ENCODE measurements at regions not wholly inside any gene's neighbourhood (a gene's known extent, or its start where the extent isn't known, plus 50 kb on each side); places are given as distances from the start of the nearest gene placed in this dataset.

- no peaks in the 10 kb centered on the region for H3K79me2 ChIP-seq (replicated peaks; ENCODE audit: insufficient read depth)
- H4K20me1 ChIP-seq (replicated peaks; ENCODE audit: insufficient read depth) = no peaks in the 10 kb centered on the region
- ATAC-seq (no peak), DNase-seq (ENCODE audit: low spot score) (no peak)
- H3K27me3 Mint-ChIP-seq (ENCODE audit: insufficient read depth, low read depth, poor library complexity) = peaks cover 3% of the 10 kb centered on the region
- 0 out of 2 replicates have a peak, but pooled peaks cover 1% of the 10 kb centered on the region for H3K9me2 ChIP-seq (ENCODE audit: insufficient read depth)
- H3K27ac ChIP-seq (ENCODE audit: low read depth) = no peak overlapping the region
- H3F3A ChIP-seq (replicated peaks; ENCODE audit: low read depth) = no peaks in the 10 kb centered on the region
- no peak overlapping the region for H3K27ac Mint-ChIP-seq
- peaks cover 5% of the 10 kb centered on the region; the same call in 2 of the 3 replicates for H3K9me3 Mint-ChIP-seq
- no peaks in the 10 kb centered on the region for H3K36me3 Mint-ChIP-seq (ENCODE audit: low read depth)
- no peak overlapping the region for H2AFZ ChIP-seq
- H3K27me3 ChIP-seq (ENCODE audit: insufficient read depth) = no peaks in the 10 kb centered on the region
- no peak overlapping the region for H3K4me3 ChIP-seq
- no peaks in the 10 kb centered on the region; the same call in 2 of the 3 replicates for H3K4me1 Mint-ChIP-seq
- no peaks in the 10 kb centered on the region for H3K4me1 ChIP-seq (ENCODE audit: insufficient read depth)
- H3K4me3 Mint-ChIP-seq = no peak overlapping the region
- no peaks in the 10 kb centered on the region for H3K36me3 ChIP-seq (ENCODE audit: insufficient read depth)
- H3K4me2 ChIP-seq = no peak overlapping the region
- TF ChIP-seq STAT1 (IDR thresholded peaks at IDR 0.05; ENCODE audit: unreplicated experiment) (no peak), NANOG (IDR thresholded peaks at IDR 0.05; ENCODE audit: borderline replicate concordance) (no peak), ZNF331 (CRISPR knock-in tag; IDR thresholded peaks at IDR 0.05; ENCODE audit: low read depth) (no peak), ETS1 (IDR thresholded peaks at IDR 0.05) (no peak), JUNB (IDR thresholded peaks at IDR 0.05; ENCODE audit: unreplicated experiment) (no peak), EZH2phosphoT487 (IDR thresholded peaks at IDR 0.05; ENCODE audit: unreplicated experiment) (no peak), CREB1 (CRISPR knock-in tag; IDR thresholded peaks at IDR 0.05; ENCODE audit: low read depth) (no peak), POLR2AphosphoS5 (IDR thresholded peaks at IDR 0.05; ENCODE audit: low read depth) (no peak), EZH2 (IDR thresholded peaks at IDR 0.05; ENCODE audit: low read depth, unreplicated experiment) (no peak), ZNF462 (CRISPR knock-in tag; IDR thresholded peaks at IDR 0.05) (no peak), ZNF114 (CRISPR knock-in tag; IDR thresholded peaks at IDR 0.05) (no peak)
- TF ChIP-seq, protein P1, sequence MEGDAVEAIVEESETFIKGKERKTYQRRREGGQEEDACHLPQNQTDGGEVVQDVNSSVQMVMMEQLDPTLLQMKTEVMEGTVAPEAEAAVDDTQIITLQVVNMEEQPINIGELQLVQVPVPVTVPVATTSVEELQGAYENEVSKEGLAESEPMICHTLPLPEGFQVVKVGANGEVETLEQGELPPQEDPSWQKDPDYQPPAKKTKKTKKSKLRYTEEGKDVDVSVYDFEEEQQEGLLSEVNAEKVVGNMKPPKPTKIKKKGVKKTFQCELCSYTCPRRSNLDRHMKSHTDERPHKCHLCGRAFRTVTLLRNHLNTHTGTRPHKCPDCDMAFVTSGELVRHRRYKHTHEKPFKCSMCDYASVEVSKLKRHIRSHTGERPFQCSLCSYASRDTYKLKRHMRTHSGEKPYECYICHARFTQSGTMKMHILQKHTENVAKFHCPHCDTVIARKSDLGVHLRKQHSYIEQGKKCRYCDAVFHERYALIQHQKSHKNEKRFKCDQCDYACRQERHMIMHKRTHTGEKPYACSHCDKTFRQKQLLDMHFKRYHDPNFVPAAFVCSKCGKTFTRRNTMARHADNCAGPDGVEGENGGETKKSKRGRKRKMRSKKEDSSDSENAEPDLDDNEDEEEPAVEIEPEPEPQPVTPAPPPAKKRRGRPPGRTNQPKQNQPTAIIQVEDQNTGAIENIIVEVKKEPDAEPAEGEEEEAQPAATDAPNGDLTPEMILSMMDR (conservative IDR thresholded peaks at IDR 0.05; ENCODE audit: low read depth in 2 of 2) = no peak
- TF ChIP-seq, protein P2, sequence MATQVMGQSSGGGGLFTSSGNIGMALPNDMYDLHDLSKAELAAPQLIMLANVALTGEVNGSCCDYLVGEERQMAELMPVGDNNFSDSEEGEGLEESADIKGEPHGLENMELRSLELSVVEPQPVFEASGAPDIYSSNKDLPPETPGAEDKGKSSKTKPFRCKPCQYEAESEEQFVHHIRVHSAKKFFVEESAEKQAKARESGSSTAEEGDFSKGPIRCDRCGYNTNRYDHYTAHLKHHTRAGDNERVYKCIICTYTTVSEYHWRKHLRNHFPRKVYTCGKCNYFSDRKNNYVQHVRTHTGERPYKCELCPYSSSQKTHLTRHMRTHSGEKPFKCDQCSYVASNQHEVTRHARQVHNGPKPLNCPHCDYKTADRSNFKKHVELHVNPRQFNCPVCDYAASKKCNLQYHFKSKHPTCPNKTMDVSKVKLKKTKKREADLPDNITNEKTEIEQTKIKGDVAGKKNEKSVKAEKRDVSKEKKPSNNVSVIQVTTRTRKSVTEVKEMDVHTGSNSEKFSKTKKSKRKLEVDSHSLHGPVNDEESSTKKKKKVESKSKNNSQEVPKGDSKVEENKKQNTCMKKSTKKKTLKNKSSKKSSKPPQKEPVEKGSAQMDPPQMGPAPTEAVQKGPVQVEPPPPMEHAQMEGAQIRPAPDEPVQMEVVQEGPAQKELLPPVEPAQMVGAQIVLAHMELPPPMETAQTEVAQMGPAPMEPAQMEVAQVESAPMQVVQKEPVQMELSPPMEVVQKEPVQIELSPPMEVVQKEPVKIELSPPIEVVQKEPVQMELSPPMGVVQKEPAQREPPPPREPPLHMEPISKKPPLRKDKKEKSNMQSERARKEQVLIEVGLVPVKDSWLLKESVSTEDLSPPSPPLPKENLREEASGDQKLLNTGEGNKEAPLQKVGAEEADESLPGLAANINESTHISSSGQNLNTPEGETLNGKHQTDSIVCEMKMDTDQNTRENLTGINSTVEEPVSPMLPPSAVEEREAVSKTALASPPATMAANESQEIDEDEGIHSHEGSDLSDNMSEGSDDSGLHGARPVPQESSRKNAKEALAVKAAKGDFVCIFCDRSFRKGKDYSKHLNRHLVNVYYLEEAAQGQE (IDR thresholded peaks at IDR 0.05; ENCODE audit: unreplicated experiment) = no peak
These were observed 385.5 kb downstream of the SFMBT2 start for GRCh38 chr10:7025296-7025695.
